ENCODE measurements at regions not wholly inside any gene's neighbourhood (a gene's known extent, or its start where the extent isn't known, plus 50 kb on each side); places are given as distances from the start of the nearest gene placed in this dataset.

DNA sequence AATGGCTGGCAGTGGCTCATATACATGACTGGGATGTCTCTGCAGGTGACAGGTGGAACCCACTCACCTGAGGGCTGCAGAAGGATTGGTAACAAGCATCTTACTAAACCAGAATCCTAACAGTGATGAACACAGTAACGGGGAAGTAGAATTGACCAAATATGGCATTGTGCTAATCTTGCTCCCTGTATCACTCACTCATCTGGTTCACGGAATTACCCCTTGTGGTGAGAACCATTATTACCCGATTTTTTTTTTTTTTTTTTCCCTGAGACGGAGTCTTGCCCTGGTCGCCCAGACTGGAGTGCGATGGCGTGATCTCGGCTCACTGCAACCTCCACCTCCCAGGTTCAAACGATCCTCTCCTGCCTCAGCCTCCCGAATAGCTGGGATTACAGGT lies 69.5 kb downstream of the PTPRS start:
- TF ChIP-seq, protein P1, sequence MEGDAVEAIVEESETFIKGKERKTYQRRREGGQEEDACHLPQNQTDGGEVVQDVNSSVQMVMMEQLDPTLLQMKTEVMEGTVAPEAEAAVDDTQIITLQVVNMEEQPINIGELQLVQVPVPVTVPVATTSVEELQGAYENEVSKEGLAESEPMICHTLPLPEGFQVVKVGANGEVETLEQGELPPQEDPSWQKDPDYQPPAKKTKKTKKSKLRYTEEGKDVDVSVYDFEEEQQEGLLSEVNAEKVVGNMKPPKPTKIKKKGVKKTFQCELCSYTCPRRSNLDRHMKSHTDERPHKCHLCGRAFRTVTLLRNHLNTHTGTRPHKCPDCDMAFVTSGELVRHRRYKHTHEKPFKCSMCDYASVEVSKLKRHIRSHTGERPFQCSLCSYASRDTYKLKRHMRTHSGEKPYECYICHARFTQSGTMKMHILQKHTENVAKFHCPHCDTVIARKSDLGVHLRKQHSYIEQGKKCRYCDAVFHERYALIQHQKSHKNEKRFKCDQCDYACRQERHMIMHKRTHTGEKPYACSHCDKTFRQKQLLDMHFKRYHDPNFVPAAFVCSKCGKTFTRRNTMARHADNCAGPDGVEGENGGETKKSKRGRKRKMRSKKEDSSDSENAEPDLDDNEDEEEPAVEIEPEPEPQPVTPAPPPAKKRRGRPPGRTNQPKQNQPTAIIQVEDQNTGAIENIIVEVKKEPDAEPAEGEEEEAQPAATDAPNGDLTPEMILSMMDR (IDR thresholded peaks at IDR 0.05; ENCODE audit: unreplicated experiment), result peak; percentile 74

DNA sequence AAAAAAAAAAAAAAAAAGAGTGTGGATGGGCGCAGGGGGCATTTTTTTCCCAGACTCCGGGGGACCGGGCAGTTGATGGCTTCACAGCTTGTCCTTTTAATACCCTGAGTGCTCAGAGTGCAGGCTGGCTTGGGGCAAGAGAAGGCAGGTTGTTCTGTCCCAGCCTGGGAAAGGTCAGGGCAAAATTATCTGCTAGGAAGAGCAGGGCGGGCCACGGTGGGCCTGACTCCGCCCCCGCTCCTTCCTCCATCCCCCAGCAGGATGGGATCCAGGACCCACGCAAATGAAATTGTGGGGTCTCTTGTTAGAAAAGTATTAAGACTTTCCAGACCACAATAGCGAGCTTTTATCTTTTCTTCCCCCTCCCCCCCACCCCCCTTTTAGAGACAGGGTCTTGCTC lies 70.7 kb downstream of the PTPRS start:
- H3K4me3 Mint-ChIP-seq, result no peak overlapping the region
- peaks cover 21% of the 10 kb centered on the region for H3K36me3 Mint-ChIP-seq
- TF ChIP-seq, protein P1 (IDR thresholded peaks at IDR 0.05; ENCODE audit: unreplicated experiment), result no peak
- H3K27me3 Mint-ChIP-seq (ENCODE audit: low read depth), result no peaks in the 10 kb centered on the region
- H3K9me3 Mint-ChIP-seq, result no peaks in the 10 kb centered on the region
- DNase-seq (ENCODE audit: low spot score in 2 of 2, unreplicated experiment in 2 of 2), result no peak
- no peak overlapping the region for H3K27ac Mint-ChIP-seq
- H3K4me1 Mint-ChIP-seq, result no peaks in the 10 kb centered on the region

More for the DNA sequence above, 69.5 kb downstream of the PTPRS start:
- no peaks in the 10 kb centered on the region for H3K4me1 Mint-ChIP-seq
- H3K36me3 Mint-ChIP-seq, result peaks cover 25% of the 10 kb centered on the region
- H3K27ac Mint-ChIP-seq, result no peak overlapping the region
- H3K9me3 Mint-ChIP-seq, result no peaks in the 10 kb centered on the region
- DNase-seq (ENCODE audit: low spot score in 2 of 2, unreplicated experiment in 2 of 2), result no peak
- no peak overlapping the region for H3K4me3 Mint-ChIP-seq
- H3K27me3 Mint-ChIP-seq (ENCODE audit: low read depth), result no peaks in the 10 kb centered on the region

DNA sequence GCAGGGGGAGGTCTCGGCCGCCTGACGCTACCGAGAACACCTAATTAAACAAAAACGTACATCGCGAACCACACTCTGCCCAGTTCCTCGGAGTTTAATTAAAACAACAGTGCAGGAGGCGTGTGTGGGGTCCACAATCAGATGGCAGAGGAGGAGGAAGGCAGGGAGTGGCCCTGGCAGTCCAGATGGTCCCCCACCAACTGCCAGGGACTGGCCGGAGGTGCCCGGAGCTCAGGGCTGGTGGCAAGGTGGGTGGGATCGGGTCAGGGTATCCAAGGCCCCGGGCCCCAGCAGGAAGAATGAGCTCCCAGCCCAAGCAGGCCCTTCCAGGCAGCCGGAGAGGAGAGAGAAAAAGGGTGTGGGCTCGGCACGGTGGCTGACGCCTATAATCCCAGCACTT lies 71.3 kb downstream of the PTPRS start:
- no peak overlapping the region for H3K27ac Mint-ChIP-seq
- no peak for DNase-seq (ENCODE audit: low spot score in 2 of 2, unreplicated experiment in 2 of 2)
- no peaks in the 10 kb centered on the region for H3K4me1 Mint-ChIP-seq
- H3K36me3 Mint-ChIP-seq, result peaks cover 28% of the 10 kb centered on the region
- no peaks in the 10 kb centered on the region for H3K27me3 Mint-ChIP-seq (ENCODE audit: low read depth)
- TF ChIP-seq, protein P1 (IDR thresholded peaks at IDR 0.05; ENCODE audit: unreplicated experiment), result no peak
- no peaks in the 10 kb centered on the region for H3K9me3 Mint-ChIP-seq
- H3K4me3 Mint-ChIP-seq, result no peak overlapping the region

DNA sequence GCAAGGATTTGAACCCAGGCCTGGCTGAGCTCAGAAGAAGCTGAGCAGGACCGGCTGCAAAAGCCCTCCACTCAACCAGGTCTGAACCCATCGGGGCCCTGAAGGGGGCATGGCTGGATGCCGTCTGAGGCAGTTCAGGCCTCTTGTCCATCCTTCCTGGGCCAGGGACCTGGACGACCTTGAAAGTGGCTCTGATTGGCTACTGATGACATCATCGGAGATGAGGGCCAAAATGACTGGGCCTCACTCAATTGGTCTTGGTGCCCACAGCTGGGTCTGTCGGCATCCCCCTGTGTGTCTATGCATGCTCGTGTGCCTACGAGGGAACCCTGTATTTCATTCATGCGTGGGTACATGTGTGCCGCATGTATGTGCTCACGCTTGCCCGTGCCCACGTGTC lies 71.8 kb downstream of the PTPRS start:
- Mint-ChIP-seq H3K9me3 (no peaks in the 10 kb centered on the region), H3K27ac (no peak overlapping the region), H3K4me1 (no peaks in the 10 kb centered on the region), H3K27me3 (ENCODE audit: low read depth) (no peaks in the 10 kb centered on the region), H3K4me3 (no peak overlapping the region), H3K36me3 (peaks cover 30% of the 10 kb centered on the region)
- no peak for DNase-seq (ENCODE audit: low spot score in 2 of 2, unreplicated experiment in 2 of 2)
- TF ChIP-seq, protein P1 (IDR thresholded peaks at IDR 0.05; ENCODE audit: unreplicated experiment), result no peak

DNA sequence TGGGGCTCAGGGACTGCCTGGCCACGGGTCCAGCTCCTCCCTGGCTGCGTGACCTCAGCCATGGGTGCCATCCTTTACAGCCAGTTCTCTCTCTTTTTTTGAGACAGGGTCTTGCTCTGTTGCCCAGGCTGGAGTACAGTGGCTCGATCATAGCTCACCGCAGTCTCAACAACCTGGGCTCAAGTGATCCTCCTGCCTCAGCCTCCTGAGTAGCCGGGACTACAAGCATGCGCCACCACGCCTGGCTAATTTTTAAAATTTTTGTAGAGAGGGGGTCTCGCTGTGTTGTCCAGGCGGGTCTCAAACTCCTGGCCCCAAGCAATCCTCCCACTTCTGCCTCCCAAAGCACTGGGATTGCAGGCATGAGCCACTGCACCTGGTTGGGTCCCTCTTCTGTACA lies 75.4 kb downstream of the PTPRS start:
- no peak for DNase-seq (ENCODE audit: low spot score in 2 of 2, unreplicated experiment in 2 of 2)
- Mint-ChIP-seq H3K36me3 (peaks cover 33% of the 10 kb centered on the region), H3K4me1 (peaks cover 8% of the 10 kb centered on the region), H3K27me3 (ENCODE audit: low read depth) (no peaks in the 10 kb centered on the region), H3K27ac (no peak overlapping the region), H3K4me3 (no peak overlapping the region), H3K9me3 (no peaks in the 10 kb centered on the region)
- TF ChIP-seq, protein P1 (IDR thresholded peaks at IDR 0.05; ENCODE audit: unreplicated experiment), result no peak

DNA sequence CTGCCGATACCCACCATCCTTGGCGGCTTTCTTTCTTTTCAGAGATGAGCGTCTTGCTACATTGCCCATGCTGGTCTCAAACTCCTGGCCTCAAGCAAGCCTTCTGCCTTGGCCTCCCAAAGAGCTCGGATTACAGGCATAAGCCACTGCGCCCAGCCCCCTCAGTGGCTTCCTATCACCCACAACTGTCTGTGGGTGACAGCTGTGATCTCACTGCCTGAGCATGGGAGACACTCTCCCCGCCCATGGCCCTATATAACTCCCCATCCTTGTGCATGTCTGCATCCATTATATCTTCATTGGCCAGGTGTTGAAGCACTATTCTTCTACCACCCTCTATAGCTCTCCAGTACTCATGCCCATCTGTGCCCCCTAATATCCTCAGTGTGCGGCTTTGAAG lies 76.2 kb downstream of the PTPRS start:
- H3K4me1 Mint-ChIP-seq, result peaks cover 8% of the 10 kb centered on the region
- H3K9me3 Mint-ChIP-seq, result no peaks in the 10 kb centered on the region
- TF ChIP-seq, protein P1 (IDR thresholded peaks at IDR 0.05; ENCODE audit: unreplicated experiment), result no peak
- no peaks in the 10 kb centered on the region for H3K27me3 Mint-ChIP-seq (ENCODE audit: low read depth)
- H3K4me3 Mint-ChIP-seq, result no peak overlapping the region
- no peak overlapping the region for H3K27ac Mint-ChIP-seq
- peaks cover 33% of the 10 kb centered on the region for H3K36me3 Mint-ChIP-seq
- no peak for DNase-seq (ENCODE audit: low spot score in 2 of 2, unreplicated experiment in 2 of 2)

All from mesothelial cell of epicardium (in vitro differentiated cells).